Vagina (tissue), 2 donors: ENCODE measurements at regions not wholly inside any gene's neighbourhood (a gene's known extent, or its start where the extent isn't known, plus 50 kb on each side); places are given as distances from the start of the nearest gene placed in this dataset.

ENCODE experiments used
- CTCF ChIP-seq, 3 experiments: fragments of 450-650 bp in 2 of 3; fragments of 200-600 bp in 1 of 3; sonication (generic) in 1 of 3; IDR thresholded peaks; one replicate each; pipeline ENCODE4 v1.5.1; 2017 to 2019; ENCODE audit warnings: antibody characterized with exemption in 3 of 3, mild to moderate bottlenecking in 2 of 3, moderate library complexity in 2 of 3
- POLR2A ChIP-seq, 2 donors: fragments of 450-650 bp; IDR thresholded peaks; one replicate each; pipeline ENCODE4 v1.6.1; 2017; ENCODE audit warnings: antibody characterized with exemption in 2 of 2, mild to moderate bottlenecking in 2 of 2, moderate library complexity in 2 of 2
- POLR2AphosphoS5 ChIP-seq, 2 donors: sonication (generic); formaldehyde crosslinking; IDR thresholded peaks; one replicate each; pipeline ENCODE4 v1.9.0; 2017; ENCODE audit warnings: antibody characterized with exemption in 2 of 2, mild to moderate bottlenecking in 2 of 2, low read depth in 1 of 2; ENCODE audit not compliant: insufficient read depth in 1 of 2

DNA sequence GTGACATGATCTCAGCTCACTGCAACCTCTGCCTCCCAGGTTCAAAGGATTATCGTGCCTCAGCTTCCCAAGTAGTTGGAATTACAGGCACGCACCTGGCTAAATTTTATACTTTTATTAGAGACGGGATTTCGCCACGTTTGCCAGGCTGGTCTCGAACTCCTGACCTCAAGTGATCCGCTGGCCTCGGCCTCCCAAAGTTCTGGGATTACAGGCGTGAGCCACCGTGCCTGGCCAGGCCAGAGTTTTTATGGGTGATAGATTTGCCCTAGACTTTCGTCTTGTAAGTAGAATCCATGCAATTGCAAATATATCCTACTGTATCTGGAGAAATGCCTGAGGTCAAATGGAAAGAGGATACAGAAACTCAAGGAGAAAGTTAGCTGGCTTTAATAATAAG is 819.9 kb upstream of the SLITRK1 start:
- TF ChIP-seq CTCF (IDR thresholded peaks at IDR 0.05) (no peak), POLR2AphosphoS5 (IDR thresholded peaks at IDR 0.05; ENCODE audit: insufficient read depth in 1 of 2, low read depth in 1 of 2) (no peak), POLR2A (IDR thresholded peaks at IDR 0.05) (no peak)
